Immature natural killer cell (primary cell): ENCODE measurements at regions not wholly inside any gene's neighbourhood (a gene's known extent, or its start where the extent isn't known, plus 50 kb on each side); places are given as distances from the start of the nearest gene placed in this dataset.

Experiments
- DNase-seq, 3 donors: peaks; one replicate each; pipeline ENCODE4 v3.0.0; 2022; ENCODE audit warnings: mixed read lengths in 1 of 3
- H3K27ac Mint-ChIP-seq, 6 donors: one replicate each; pipeline ENCODE4 v1.8.0; 2020; ENCODE audit warnings: mixed read lengths in 6 of 6, mild to moderate bottlenecking in 5 of 6, inconsistent platforms in 4 of 6, moderate library complexity in 3 of 6
- H3K27me3 Mint-ChIP-seq, 3 donors: one replicate each; pipeline ENCODE4 v1.8.0; 2020 to 2021; ENCODE audit warnings: low read depth in 3 of 3, mild to moderate bottlenecking in 3 of 3, mixed read lengths in 3 of 3, moderate library complexity in 3 of 3, inconsistent platforms in 1 of 3
- H3K36me3 Mint-ChIP-seq, 3 donors: one replicate each; pipeline ENCODE4 v1.8.0; 2020; ENCODE audit warnings: mixed read lengths in 3 of 3, inconsistent platforms in 2 of 3, mild to moderate bottlenecking in 2 of 3
- H3K4me1 Mint-ChIP-seq, 2 donors: one replicate each; pipeline ENCODE4 v1.8.0; 2020; ENCODE audit warnings: inconsistent platforms in 2 of 2, mild to moderate bottlenecking in 2 of 2, mixed read lengths in 2 of 2, moderate library complexity in 1 of 2
- H3K4me3 Mint-ChIP-seq, 5 donors: one replicate each; pipeline ENCODE4 v1.8.0; 2020; ENCODE audit warnings: mild to moderate bottlenecking in 5 of 5, mixed read lengths in 5 of 5, inconsistent platforms in 3 of 5, moderate library complexity in 3 of 5
- H3K9me3 Mint-ChIP-seq, 6 donors: one replicate each; pipeline ENCODE4 v1.8.0; 2020; ENCODE audit warnings: mild to moderate bottlenecking in 6 of 6, mixed read lengths in 6 of 6, inconsistent platforms in 4 of 6, moderate library complexity in 3 of 6

DNA sequence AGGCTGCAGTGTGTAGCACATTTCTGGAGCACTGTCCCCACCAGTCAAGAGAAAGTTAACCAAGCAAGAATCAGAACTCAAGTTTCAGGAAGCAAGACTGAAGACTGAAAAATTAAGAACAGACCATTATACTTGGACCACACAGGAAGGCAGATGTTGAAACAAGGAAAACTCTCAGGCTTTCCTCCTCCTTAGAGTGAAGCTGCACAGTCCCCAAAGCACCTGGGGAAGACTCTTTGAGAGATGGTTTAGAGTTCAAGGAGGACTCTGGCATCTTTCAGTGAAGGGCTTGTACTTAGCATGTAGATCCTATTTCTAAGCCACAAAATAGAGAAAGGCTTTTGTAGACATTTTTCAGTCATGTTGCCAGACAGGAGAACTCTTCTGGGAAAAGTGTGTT is 113.7 kb upstream of the KCTD3 start:
- H3K4me3 Mint-ChIP-seq = no peak overlapping the region
- no peak overlapping the region for H3K27ac Mint-ChIP-seq
- no peaks in the 10 kb centered on the region for H3K4me1 Mint-ChIP-seq
- H3K36me3 Mint-ChIP-seq = peaks cover 0 to 3% (median 0%) of the 10 kb centered on the region in 3 donors
- H3K27me3 Mint-ChIP-seq = peaks cover 0 to 3% (median 0%) of the 10 kb centered on the region in 3 donors
- H3K9me3 Mint-ChIP-seq = peaks cover 0 to 14% (median 6%) of the 10 kb centered on the region in 6 donors
- no peak for DNase-seq

DNA sequence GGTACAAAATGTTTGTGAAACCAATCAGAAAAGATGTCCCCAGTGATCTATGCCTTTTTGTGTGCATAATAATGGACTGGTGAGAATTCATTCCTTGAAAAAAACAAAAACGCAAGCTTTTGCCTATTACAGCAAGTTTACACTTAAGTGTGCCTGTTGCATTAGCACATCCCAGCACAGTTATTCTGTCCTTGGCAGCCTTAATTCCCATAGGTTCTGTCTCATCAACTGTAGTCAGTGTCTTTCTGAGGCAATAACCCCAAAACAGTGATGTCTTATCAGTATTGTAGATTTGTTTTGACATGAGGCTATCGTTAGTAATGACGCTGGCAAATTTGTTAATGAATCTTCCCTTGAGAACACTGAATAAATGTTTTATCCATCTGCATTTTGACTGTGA is 109.9 kb upstream of the KCTD3 start:
- peaks cover 0 to 3% (median 0%) of the 10 kb centered on the region in 3 donors for H3K36me3 Mint-ChIP-seq
- H3K27me3 Mint-ChIP-seq = no peaks in the 10 kb centered on the region
- peaks cover 0 to 13% (median 9%) of the 10 kb centered on the region in 6 donors for H3K9me3 Mint-ChIP-seq
- no peak overlapping the region for H3K27ac Mint-ChIP-seq
- H3K4me1 Mint-ChIP-seq = no peaks in the 10 kb centered on the region
- no peak for DNase-seq
- no peak overlapping the region for H3K4me3 Mint-ChIP-seq

DNA sequence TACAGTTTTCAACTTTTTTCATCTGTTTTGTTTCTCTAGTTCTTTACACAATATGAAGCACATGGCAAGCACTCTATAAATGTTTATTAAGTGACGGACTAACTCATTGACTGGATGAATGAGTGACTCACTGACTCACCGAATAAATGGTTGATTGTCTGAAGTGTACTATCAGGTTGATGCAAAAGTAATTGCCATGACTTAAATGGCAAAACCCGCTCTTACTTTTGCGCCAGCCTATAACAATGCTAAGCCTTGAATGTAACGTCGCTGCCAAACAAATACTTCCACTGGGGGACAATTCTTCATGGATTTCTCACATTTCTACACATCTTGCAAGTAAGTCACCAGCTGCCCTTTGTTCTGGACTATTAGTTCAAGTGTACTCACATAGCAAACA is 109.0 kb upstream of the KCTD3 start:
- no peaks in the 10 kb centered on the region for H3K27me3 Mint-ChIP-seq
- no peak overlapping the region for H3K4me3 Mint-ChIP-seq
- peaks cover 0 to 3% (median 0%) of the 10 kb centered on the region in 3 donors for H3K36me3 Mint-ChIP-seq
- H3K9me3 Mint-ChIP-seq = peaks cover 0 to 10% (median 8%) of the 10 kb centered on the region in 6 donors
- H3K27ac Mint-ChIP-seq = no peak overlapping the region
- H3K4me1 Mint-ChIP-seq = no peaks in the 10 kb centered on the region
- DNase-seq = no peak

DNA sequence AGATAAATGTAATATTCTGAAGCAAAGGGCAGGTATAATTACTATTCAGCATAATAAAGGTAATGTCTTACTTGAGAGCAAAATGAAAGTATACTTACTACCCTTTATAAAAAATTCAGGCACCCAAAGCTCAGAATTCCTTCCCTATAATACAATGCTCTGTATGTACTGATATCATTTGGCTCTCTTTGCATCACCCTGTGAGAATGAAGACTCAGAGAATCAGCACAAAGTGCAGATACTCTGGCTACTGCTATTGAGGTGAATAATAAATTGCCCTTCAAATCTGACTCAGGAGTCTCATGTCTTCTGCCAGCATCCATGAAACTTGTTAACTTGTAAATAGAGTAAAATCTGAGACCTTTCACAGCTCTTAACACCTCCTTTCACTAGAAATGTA is 108.5 kb upstream of the KCTD3 start:
- DNase-seq = no peak
- Mint-ChIP-seq H3K4me1 (no peaks in the 10 kb centered on the region), H3K4me3 (no peak overlapping the region), H3K9me3 (peaks cover 0 to 9% (median 5%) of the 10 kb centered on the region in 6 donors), H3K27me3 (no peaks in the 10 kb centered on the region), H3K36me3 (no peaks in the 10 kb centered on the region), H3K27ac (no peak overlapping the region)

DNA sequence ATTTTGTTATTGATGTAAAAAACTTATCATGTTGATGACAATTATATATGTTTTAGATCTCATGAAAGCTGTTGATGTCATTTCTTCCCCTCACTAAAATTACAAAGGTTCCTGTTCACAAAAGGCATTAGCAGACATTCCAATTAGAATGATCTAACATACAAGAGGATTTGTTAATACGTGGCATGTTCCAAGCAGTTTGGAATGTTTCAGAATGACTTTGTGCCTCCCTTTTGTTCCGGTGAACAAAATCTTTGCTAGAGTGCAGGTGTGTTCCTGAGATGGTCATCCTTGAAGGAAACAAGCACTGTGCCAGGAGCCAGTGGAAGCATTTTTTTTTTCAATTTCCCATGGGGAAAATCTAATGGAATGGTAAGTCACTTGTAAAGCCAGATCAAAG is 108.0 kb upstream of the KCTD3 start:
- Mint-ChIP-seq H3K27ac (no peak overlapping the region), H3K9me3 (peaks cover 0 to 9% (median 5%) of the 10 kb centered on the region in 6 donors), H3K36me3 (no peaks in the 10 kb centered on the region), H3K27me3 (no peaks in the 10 kb centered on the region), H3K4me1 (no peaks in the 10 kb centered on the region), H3K4me3 (no peak overlapping the region)
- no peak for DNase-seq

DNA sequence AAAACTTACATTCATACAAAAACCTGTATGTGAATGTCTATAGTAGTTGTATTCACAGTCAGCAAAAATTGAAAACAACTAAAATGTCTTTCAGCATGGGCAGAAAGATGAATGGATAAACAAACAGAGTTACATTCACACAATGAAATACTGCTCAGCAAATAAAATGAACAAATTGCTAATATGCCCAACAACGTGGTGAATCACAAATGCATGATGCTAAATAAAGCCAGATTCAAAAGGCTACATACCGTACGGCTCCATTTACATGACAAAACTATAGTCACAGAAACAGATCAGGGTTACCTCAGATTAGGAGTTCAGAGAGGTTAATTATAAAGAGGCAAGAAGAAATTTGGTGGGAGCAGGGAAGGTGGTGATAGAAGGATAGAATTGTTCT is 100.7 kb upstream of the KCTD3 start:
- Mint-ChIP-seq H3K27ac (no peak overlapping the region), H3K9me3 (peaks cover 2 to 10% (median 4%) of the 10 kb centered on the region in 6 donors), H3K4me1 (no peaks in the 10 kb centered on the region), H3K27me3 (peaks cover 0 to 2% (median 0%) of the 10 kb centered on the region in 3 donors), H3K4me3 (no peak overlapping the region), H3K36me3 (no peaks in the 10 kb centered on the region)
- DNase-seq = no peak

DNA sequence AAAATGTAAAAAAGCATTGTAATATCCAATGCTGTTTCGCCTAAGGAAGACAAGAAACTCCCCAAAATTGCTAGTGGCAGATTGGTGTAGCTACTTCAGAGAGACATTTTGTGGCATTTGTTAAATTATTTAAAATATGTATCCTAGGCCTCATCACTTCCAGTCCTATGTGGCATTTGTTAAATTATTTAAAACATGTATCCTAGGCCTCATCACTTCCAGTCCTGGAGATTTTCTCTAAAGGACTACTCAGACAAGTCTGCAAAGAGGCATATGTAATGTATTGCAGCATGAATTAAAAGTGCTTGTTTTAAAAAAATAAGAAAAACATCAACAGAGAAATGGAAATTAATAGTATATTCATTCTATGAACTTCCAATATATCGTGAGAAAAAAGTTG is 95.6 kb upstream of the KCTD3 start:
- Mint-ChIP-seq H3K4me1 (no peaks in the 10 kb centered on the region), H3K27me3 (no peaks in the 10 kb centered on the region), H3K36me3 (no peaks in the 10 kb centered on the region), H3K4me3 (no peak overlapping the region), H3K27ac (no peak overlapping the region), H3K9me3 (peaks cover under 1 to 24% (median 7%) of the 10 kb centered on the region in 6 donors)
- DNase-seq = no peak

DNA sequence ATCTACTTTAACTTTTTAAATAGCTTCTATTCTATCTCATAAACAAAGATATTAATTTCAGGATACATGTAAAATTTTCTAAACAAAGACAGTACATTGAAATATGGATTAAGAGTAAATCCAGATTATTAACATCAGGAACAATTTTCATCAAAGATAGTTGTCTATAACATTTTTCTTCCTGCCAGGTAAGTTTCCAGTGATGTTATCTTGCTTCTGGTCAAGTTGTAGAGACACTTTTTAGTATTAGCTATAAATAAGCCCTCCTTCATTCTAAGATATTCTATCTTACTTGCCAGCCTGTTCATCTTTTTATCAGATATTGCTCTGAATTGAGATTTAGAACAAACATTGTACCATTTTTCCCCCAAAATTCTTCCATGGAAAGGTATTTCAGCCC is 94.4 kb upstream of the KCTD3 start:
- Mint-ChIP-seq H3K4me3 (no peak overlapping the region), H3K4me1 (no peaks in the 10 kb centered on the region), H3K9me3 (peaks cover 0 to 26% (median 9%) of the 10 kb centered on the region in 6 donors), H3K27me3 (no peaks in the 10 kb centered on the region), H3K27ac (no peak overlapping the region), H3K36me3 (no peaks in the 10 kb centered on the region)
- no peak for DNase-seq

DNA sequence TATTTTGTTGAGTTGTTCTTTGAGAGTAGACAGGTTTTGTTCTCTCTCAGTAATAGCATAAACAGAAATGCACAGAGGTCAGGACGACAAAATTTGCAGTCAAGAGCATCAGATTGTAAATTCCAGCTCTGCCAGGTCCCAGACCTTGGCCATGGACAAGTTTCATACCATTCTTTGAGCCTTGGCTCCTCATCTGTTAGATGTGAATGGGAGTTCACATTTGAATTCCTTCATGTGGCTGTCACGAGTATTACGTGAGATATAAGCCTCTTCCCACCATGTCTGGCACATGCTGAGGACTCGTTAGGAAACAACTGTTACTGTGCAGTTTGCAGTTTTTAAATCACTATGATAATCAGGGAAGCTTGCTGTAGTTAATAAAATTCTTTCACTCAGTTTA is 93.2 kb upstream of the KCTD3 start:
- no peaks in the 10 kb centered on the region for H3K4me1 Mint-ChIP-seq
- H3K9me3 Mint-ChIP-seq = peaks cover 0 to 31% (median 12%) of the 10 kb centered on the region in 6 donors
- DNase-seq = no peak
- H3K36me3 Mint-ChIP-seq = no peaks in the 10 kb centered on the region
- no peak overlapping the region for H3K27ac Mint-ChIP-seq
- peaks cover 0 to 2% (median 0%) of the 10 kb centered on the region in 3 donors for H3K27me3 Mint-ChIP-seq
- no peak overlapping the region for H3K4me3 Mint-ChIP-seq

DNA sequence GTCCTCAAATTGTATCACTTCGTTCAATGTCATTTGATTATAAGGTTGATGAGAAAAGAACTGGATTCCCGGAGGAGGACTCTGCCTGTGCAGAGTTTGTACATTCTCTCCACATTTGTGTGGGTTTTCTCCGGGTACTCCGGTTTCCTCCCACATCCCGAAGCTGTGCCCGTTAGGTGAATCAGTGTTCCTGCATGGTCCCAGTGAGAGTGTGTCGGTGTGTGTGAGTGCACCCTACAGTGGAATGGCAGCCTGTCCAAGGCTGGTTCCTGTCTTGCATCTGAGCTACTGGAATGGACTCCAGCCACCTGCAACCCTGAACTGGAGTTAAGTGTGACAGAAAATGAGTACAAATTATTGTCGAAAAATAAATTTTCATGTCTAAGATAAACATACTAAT is 92.2 kb upstream of the KCTD3 start:
- Mint-ChIP-seq H3K36me3 (no peaks in the 10 kb centered on the region), H3K4me1 (no peaks in the 10 kb centered on the region), H3K27me3 (peaks cover 0 to 2% (median 1%) of the 10 kb centered on the region in 3 donors), H3K4me3 (no peak overlapping the region), H3K9me3 (peaks cover 0 to 34% (median 13%) of the 10 kb centered on the region in 6 donors), H3K27ac (no peak overlapping the region)
- no peak for DNase-seq

DNA sequence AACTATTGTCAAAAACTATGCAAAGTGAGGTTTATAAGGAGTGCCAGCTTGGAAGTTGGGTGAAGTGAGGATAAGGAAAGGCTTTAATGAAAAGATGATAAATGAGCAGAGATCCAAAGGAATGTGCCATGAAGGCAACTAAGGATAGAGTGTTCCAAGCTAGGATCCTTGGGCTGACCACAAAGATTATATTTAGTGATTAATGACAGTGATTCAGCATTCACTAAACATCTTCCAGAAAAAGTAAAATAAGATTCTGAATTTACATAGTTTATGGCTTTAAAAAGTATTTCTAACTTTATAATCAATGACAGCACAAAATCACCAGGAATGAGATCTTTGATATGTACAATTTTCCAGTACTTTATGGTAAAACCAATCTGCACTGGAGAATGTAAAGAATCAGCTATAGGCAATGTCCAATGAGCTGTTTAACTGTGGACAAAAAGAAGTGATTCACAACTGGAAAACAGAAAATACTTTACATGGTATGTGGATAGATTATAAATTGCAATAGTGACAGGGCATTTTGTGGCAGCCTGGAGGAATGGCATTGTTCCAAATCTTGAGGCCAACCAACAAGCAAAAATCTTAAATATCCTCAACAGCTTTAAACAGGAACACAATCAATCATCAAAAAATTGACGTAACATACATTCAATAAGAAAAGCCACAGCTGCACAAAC is 91.2 kb upstream of the KCTD3 start:
- Mint-ChIP-seq H3K36me3 (no peaks in the 10 kb centered on the region), H3K27me3 (peaks cover 0 to 4% (median 1%) of the 10 kb centered on the region in 3 donors), H3K4me1 (no peaks in the 10 kb centered on the region), H3K4me3 (no peak overlapping the region), H3K27ac (no peak overlapping the region), H3K9me3 (peaks cover 0 to 38% (median 16%) of the 10 kb centered on the region in 6 donors)
- DNase-seq = no peak

DNA sequence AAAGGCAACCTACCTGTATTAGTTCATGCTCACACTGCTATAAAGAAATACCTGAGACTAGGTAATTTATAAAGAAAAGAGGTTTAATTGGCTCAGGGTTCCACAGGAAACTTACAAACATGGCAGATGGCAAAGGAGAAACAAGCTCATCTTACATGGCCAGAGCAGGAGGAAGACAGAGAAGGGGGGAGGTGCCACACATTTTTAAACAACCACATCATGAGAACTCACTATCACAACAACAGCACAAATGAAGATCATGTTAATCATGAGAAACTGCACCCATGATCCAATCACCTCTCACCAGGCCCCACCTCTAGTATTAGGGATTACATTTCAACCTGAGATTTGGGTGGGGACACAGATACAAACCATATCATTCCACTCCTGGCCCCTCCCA is 90.6 kb upstream of the KCTD3 start:
- Mint-ChIP-seq H3K27ac (no peak overlapping the region), H3K4me1 (no peaks in the 10 kb centered on the region), H3K27me3 (peaks cover 0 to 4% (median 1%) of the 10 kb centered on the region in 3 donors), H3K4me3 (no peak overlapping the region), H3K36me3 (no peaks in the 10 kb centered on the region), H3K9me3 (peaks cover 0 to 40% (median 17%) of the 10 kb centered on the region in 6 donors)
- no peak for DNase-seq

DNA sequence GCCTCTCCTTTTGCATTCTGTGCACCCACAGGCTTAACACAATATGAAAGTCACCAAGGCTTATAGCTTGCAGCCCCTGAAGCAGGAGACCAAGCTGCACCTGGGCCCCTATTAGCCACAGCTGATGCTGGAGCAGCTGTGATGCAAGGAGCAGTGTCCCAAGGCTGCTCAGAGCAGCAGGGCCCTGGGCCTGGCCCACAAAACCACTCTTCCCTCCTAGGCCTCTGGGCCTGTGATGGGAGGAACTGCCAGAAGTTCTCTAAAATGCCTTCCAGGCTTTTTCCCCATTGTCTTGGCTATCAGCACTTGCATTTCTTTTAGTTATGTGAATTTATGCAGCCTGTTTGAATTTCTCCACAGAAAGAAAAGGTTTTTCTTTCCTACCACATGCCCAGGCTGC is 89.5 kb upstream of the KCTD3 start:
- H3K4me1 Mint-ChIP-seq = no peaks in the 10 kb centered on the region
- no peak overlapping the region for H3K27ac Mint-ChIP-seq
- H3K27me3 Mint-ChIP-seq = peaks cover 0 to 4% (median 1%) of the 10 kb centered on the region in 3 donors
- H3K36me3 Mint-ChIP-seq = no peaks in the 10 kb centered on the region
- H3K9me3 Mint-ChIP-seq = peaks cover 0 to 34% (median 17%) of the 10 kb centered on the region in 6 donors
- H3K4me3 Mint-ChIP-seq = no peak overlapping the region
- no peak for DNase-seq

DNA sequence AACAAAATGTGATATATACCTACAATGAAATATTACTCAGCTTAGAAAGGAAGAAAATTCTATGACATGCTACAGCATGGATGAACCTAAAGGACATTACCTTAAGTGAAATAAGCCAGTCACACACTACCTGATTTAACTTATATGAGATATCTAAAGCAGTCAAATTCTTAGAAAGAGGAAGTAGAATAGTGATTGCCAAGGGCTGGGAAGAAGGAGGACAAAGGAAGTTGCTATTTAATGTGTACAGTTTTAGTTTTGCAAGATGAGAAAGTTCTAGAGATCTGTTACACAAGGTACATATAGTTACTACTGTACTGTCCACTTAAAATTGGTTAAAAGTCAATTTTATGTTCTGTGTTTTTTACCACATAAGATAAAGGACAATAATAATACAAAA is 87.5 kb upstream of the KCTD3 start:
- no peaks in the 10 kb centered on the region for H3K4me1 Mint-ChIP-seq
- no peak overlapping the region for H3K4me3 Mint-ChIP-seq
- H3K27me3 Mint-ChIP-seq = peaks cover 0 to 5% (median 1%) of the 10 kb centered on the region in 3 donors
- H3K9me3 Mint-ChIP-seq = peaks cover 0 to 34% (median 17%) of the 10 kb centered on the region in 6 donors
- no peak overlapping the region for H3K27ac Mint-ChIP-seq
- no peaks in the 10 kb centered on the region for H3K36me3 Mint-ChIP-seq
- DNase-seq = no peak

DNA sequence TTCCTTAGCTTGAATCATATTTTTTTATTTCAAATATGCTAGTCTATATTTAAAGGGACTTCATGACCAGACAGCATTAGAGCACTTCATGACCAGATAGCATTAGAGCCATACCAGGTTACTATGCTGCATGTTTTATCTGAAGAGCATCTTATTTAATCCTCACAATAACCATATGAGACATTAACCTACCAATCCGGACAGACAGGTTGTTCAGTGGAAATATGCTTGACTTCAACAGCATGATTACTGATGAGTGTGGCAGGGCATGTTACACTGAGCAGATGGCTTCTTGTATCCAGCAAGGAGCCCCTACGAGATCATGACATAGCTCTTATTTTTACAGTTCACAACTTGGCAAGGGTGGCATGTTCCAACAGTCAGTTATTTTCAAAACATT is 85.0 kb upstream of the KCTD3 start:
- H3K4me1 Mint-ChIP-seq = no peaks in the 10 kb centered on the region
- no peak for DNase-seq
- H3K4me3 Mint-ChIP-seq = no peak overlapping the region
- no peaks in the 10 kb centered on the region for H3K36me3 Mint-ChIP-seq
- H3K27me3 Mint-ChIP-seq = peaks cover 0 to 5% (median 1%) of the 10 kb centered on the region in 3 donors
- peaks cover 2 to 22% (median 9%) of the 10 kb centered on the region in 6 donors for H3K9me3 Mint-ChIP-seq
- H3K27ac Mint-ChIP-seq = no peak overlapping the region
